HEK293 (cell line): ENCODE measurements at regions not wholly inside any gene's neighbourhood (a gene's known extent, or its start where the extent isn't known, plus 50 kb on each side); places are given as distances from the start of the nearest gene placed in this dataset.

Experiments
- CTCF ChIA-PET: fragments of 350-600 bp; formaldehyde crosslinking; extraction: SDS; loops from one replicate; lab custom pipeline; 2021; ENCODE audit warnings: antibody characterized with exemption; lab: Yijun Ruan, JAX
- POLR2A ChIA-PET: fragments of 300-600 bp; formaldehyde crosslinking; extraction: SDS; loops from one replicate; lab custom pipeline; 2020; ENCODE audit warnings: antibody characterized with exemption, inconsistent platforms; lab: Yijun Ruan, JAX
- H3K27ac ChIP-seq: fragments of 200-500 bp; sonication (Bioruptor generic); 2 replicates; pipeline ENCODE4 v1.5.1; 2014; ENCODE audit warnings: low read depth, low read length, control low read depth, inconsistent platforms; ENCODE audit errors: extremely low read depth
- H3K36me3 ChIP-seq, 2 experiments: fragments of 200-500 bp in 1 of 2; sonication (Bioruptor generic) in 1 of 2; 1 replicate in 1 of 2; 2 replicates in 1 of 2; pipeline ENCODE4 v1.5.1; 2014 to 2017; ENCODE audit warnings: inconsistent platforms in 2 of 2, low read length in 2 of 2; ENCODE audit not compliant: control insufficient read depth in 2 of 2, insufficient read depth in 1 of 2
- H3K4me1 ChIP-seq: fragments of 200-500 bp; sonication (Bioruptor generic); 2 replicates; pipeline ENCODE4 v1.5.1; 2014; ENCODE audit warnings: mild to moderate bottlenecking, low read length, inconsistent platforms; ENCODE audit not compliant: control insufficient read depth, insufficient read depth
- H3K4me3 ChIP-seq: 2 replicates; pipeline ENCODE4 v1.5.1; 2011; ENCODE audit warnings: low read depth, mild to moderate bottlenecking, control low read depth, low read length, moderate library complexity
- H3K9me3 ChIP-seq: fragments of 200-500 bp; sonication (Bioruptor generic); 2 replicates; pipeline ENCODE4 v1.5.1; 2014; ENCODE audit warnings: low read depth, low read length, inconsistent platforms; ENCODE audit not compliant: control insufficient read depth, insufficient read depth
- REST ChIP-seq: fragments of 450-650 bp; formaldehyde crosslinking; IDR thresholded peaks from 2 replicates; pipeline ENCODE4 v1.5.1; 2016; ENCODE audit warnings: missing biosample characterization, missing genetic modification characterization
- SETDB1 ChIP-seq: IDR thresholded peaks from one replicate; pipeline ENCODE4 v1.6.1; 2017; ENCODE audit warnings: mild to moderate bottlenecking, low read length, moderate library complexity, mixed read lengths; ENCODE audit not compliant: insufficient read length
- WT1 ChIP-seq: fragments of 450-650 bp; formaldehyde crosslinking; IDR thresholded peaks from 2 replicates; pipeline ENCODE4 v1.5.1; 2016; ENCODE audit warnings: missing biosample characterization, missing genetic modification characterization
- ZNF121 ChIP-seq: fragments of 450-650 bp; formaldehyde crosslinking; IDR thresholded peaks from 2 replicates; pipeline ENCODE4 v1.5.1; 2016; ENCODE audit warnings: missing biosample characterization, missing genetic modification characterization
- ZNF169 ChIP-seq: fragments of 450-650 bp; formaldehyde crosslinking; IDR thresholded peaks from 2 replicates; pipeline ENCODE4 v1.5.1; 2016; ENCODE audit warnings: missing biosample characterization, missing genetic modification characterization
- ZNF292 ChIP-seq: fragments of 450-650 bp; formaldehyde crosslinking; IDR thresholded peaks from 2 replicates; pipeline ENCODE4 v1.5.1; 2016; ENCODE audit warnings: low read depth, missing biosample characterization, missing genetic modification characterization, borderline replicate concordance
- ZNF324 ChIP-seq: fragments of 450-650 bp; formaldehyde crosslinking; IDR thresholded peaks from 2 replicates; pipeline ENCODE4 v1.5.1; 2016; ENCODE audit warnings: missing biosample characterization, missing genetic modification characterization
- ZNF416 ChIP-seq: fragments of 450-650 bp; formaldehyde crosslinking; IDR thresholded peaks from 2 replicates; pipeline ENCODE4 v1.5.1; 2016; ENCODE audit warnings: missing biosample characterization, missing genetic modification characterization
- ZNF48 ChIP-seq: fragments of 450-650 bp; formaldehyde crosslinking; IDR thresholded peaks from 2 replicates; pipeline ENCODE4 v1.5.1; 2016; ENCODE audit warnings: missing biosample characterization, missing genetic modification characterization
- ZSCAN16 ChIP-seq: fragments of 450-650 bp; formaldehyde crosslinking; IDR thresholded peaks from 2 replicates; pipeline ENCODE4 v1.5.1; 2016; ENCODE audit warnings: missing biosample characterization, missing genetic modification characterization

GRCh38 chr3:190912736-190913135, 50.2 kb upstream of the GMNC start:
- CTCF ChIA-PET: interaction anchor here (0.5 kb wide), 1 partner anchor 25 kb away, joined by 7 read pairs; no protein-coding TSS in a partner anchor
- H3K4me1 ChIP-seq: 0 out of 2 replicates have a peak, but pooled peaks cover 2% of the 10 kb centered on the region
- POLR2A ChIA-PET: no interaction called here
- no peak overlapping the region for H3K27ac ChIP-seq
- no peak overlapping the region for H3K4me3 ChIP-seq
- no peak for TF ChIP-seq ZNF169 (tag by site-specific recombination)
- no peak for TF ChIP-seq REST (tag by site-specific recombination)
- no peak for TF ChIP-seq ZNF416 (tag by site-specific recombination)
- TF ChIP-seq WT1 (tag by site-specific recombination): no peak
- no peak for TF ChIP-seq SETDB1
- no peak for TF ChIP-seq ZNF292 (tag by site-specific recombination)
- no peak for TF ChIP-seq ZSCAN16 (tag by site-specific recombination)
- no peak for TF ChIP-seq ZNF48
- no peak for TF ChIP-seq ZNF121 (tag by site-specific recombination)
- TF ChIP-seq ZNF324: no peak
- H3K9me3 ChIP-seq: no peaks in the 10 kb centered on the region
- H3K36me3 ChIP-seq: no peaks in the 10 kb centered on the region
